ENCODE measurements at regions not wholly inside any gene's neighbourhood (a gene's known extent, or its start where the extent isn't known, plus 50 kb on each side); places are given as distances from the start of the nearest gene placed in this dataset.

- H3K36me3 ChIP-seq (ENCODE audit: control insufficient read depth in 2 of 2, extremely low read depth in 1 of 2, insufficient read depth in 2 of 2, low read length in 2 of 2): no peaks in the 10 kb centered on the region
- no peak overlapping the region for H3K4me3 ChIP-seq (replicated peaks in 1 of 3; ENCODE audit: insufficient read depth in 1 of 3, low read depth in 1 of 3, low read length in 3 of 3)
- no peaks in the 10 kb centered on the region for H3K4me1 ChIP-seq (ENCODE audit: control insufficient read depth, extremely low read depth, insufficient read depth, low read length)
- BruUV-seq (replicated peaks): no TSS peak
- no peak overlapping the region for H3K27ac ChIP-seq (ENCODE audit: insufficient read depth, low read depth, low read length)
- dilution Hi-C loops (cut with MboI; ENCODE audit: extremely low pct_ligation_motif_present, low sequenced_read_pairs) (no loop called here), intact Hi-C loops (cut with micrococcal nuclease) (no loop called here)
- FAIRE-seq (no peak), DNase-seq (ENCODE audit: low read depth, low spot score) (no peak)
- peaks cover 0 to 2% of the 10 kb centered on the region in 2 experiments for H3K27me3 ChIP-seq (ENCODE audit: control insufficient read depth in 2 of 2, insufficient read depth in 2 of 2, low read length in 2 of 2)
- POLR2A ChIA-PET: no interaction called here
- H3K9me3 ChIP-seq (replicated peaks; ENCODE audit: control insufficient read depth, insufficient read depth, low read length): no peaks in the 10 kb centered on the region
- H3K9me1 ChIP-seq (replicated peaks; ENCODE audit: control insufficient read depth, extremely low read depth, insufficient read depth, low read length): no peaks in the 10 kb centered on the region
- no peak overlapping the region for H3K9ac ChIP-seq (replicated peaks; ENCODE audit: extremely low read depth, insufficient read depth, low read length)
- no peak overlapping the region for H2AFZ ChIP-seq (ENCODE audit: low read depth, low read length)
- H4K20me1 ChIP-seq (replicated peaks; ENCODE audit: control insufficient read depth, extremely low read depth, insufficient read depth, low read length): no peaks in the 10 kb centered on the region
- CTCF ChIA-PET: no interaction called here
- TF ChIP-seq POLR2A (IDR thresholded peaks at IDR 0.05; ENCODE audit: low read depth, low read length) (no peak), MYC (IDR thresholded peaks at IDR 0.05; ENCODE audit: low read depth, low read length) (no peak), POLR2AphosphoS5 (IDR thresholded peaks at IDR 0.05; ENCODE audit: insufficient read depth, low read depth, low read length) (no peak), JUN (IDR thresholded peaks at IDR 0.05; ENCODE audit: borderline replicate concordance, insufficient read depth, insufficient read length, low read depth) (no peak), GATA2 (IDR thresholded peaks at IDR 0.05; ENCODE audit: insufficient read depth, insufficient read length, low read depth, low read length) (no peak), FOS (IDR thresholded peaks at IDR 0.05; ENCODE audit: borderline replicate concordance, insufficient read depth, low read length) (no peak), EZH2 (IDR thresholded peaks at IDR 0.05; ENCODE audit: borderline replicate concordance, low read depth, low read length, severe bottlenecking) (no peak), MAX (IDR thresholded peaks at IDR 0.05; ENCODE audit: insufficient read depth, insufficient read length) (no peak)
- TF ChIP-seq, protein P1, sequence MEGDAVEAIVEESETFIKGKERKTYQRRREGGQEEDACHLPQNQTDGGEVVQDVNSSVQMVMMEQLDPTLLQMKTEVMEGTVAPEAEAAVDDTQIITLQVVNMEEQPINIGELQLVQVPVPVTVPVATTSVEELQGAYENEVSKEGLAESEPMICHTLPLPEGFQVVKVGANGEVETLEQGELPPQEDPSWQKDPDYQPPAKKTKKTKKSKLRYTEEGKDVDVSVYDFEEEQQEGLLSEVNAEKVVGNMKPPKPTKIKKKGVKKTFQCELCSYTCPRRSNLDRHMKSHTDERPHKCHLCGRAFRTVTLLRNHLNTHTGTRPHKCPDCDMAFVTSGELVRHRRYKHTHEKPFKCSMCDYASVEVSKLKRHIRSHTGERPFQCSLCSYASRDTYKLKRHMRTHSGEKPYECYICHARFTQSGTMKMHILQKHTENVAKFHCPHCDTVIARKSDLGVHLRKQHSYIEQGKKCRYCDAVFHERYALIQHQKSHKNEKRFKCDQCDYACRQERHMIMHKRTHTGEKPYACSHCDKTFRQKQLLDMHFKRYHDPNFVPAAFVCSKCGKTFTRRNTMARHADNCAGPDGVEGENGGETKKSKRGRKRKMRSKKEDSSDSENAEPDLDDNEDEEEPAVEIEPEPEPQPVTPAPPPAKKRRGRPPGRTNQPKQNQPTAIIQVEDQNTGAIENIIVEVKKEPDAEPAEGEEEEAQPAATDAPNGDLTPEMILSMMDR (IDR thresholded peaks at IDR 0.05; ENCODE audit: extremely low read depth in 1 of 2, insufficient read depth in 1 of 2, low read depth in 1 of 2, low read length in 2 of 2): no peak
- H3K4me2 ChIP-seq (ENCODE audit: insufficient read depth, low read length): no peak overlapping the region
- no peaks in the 10 kb centered on the region for H3K79me2 ChIP-seq (ENCODE audit: control insufficient read depth, insufficient read depth, low read length)
Observed at GRCh38 chr18:34075963-34076860, 148.5 kb downstream of the NOL4 start.

Measured in endothelial cell of umbilical vein (primary cell).